DMS79 (cell line): ENCODE measurements at regions not wholly inside any gene's neighbourhood (a gene's known extent, or its start where the extent isn't known, plus 50 kb on each side); places are given as distances from the start of the nearest gene placed in this dataset.

Source experiments
- DNase-seq: peaks from one replicate; lab custom pipeline; 2025; lab: John Stamatoyannopoulos, UW

- DNase-seq = no peak
These were observed 196.7 kb upstream of the MTPN start for GRCh38 chr7:136173874-136174273.

- no peak for DNase-seq
These were observed 194.1 kb upstream of the MTPN start for GRCh38 chr7:136171233-136171632.

- no peak for DNase-seq
These were observed 191.7 kb upstream of the MTPN start for GRCh38 chr7:136168821-136169220.

GRCh38 chr7:136167991-136168390 lies 190.8 kb upstream of the MTPN start:
- no peak for DNase-seq

GRCh38 chr7:136166521-136166920 lies 189.4 kb upstream of the MTPN start:
- DNase-seq = no peak

GRCh38 chr7:136163340-136163801 lies 186.2 kb upstream of the MTPN start:
- DNase-seq = no peak

- no peak for DNase-seq
These were observed 173.2 kb upstream of the MTPN start for GRCh38 chr7:136150311-136150710.

- no peak for DNase-seq
These were observed 171.8 kb upstream of the MTPN start for GRCh38 chr7:136148920-136149319.

- no peak for DNase-seq
These were observed 169.8 kb upstream of the MTPN start for GRCh38 chr7:136146925-136147324.

- no peak for DNase-seq
These were observed 167.0 kb upstream of the MTPN start for GRCh38 chr7:136144182-136144581.

- peak; percentile 61 for DNase-seq
These were observed 166.1 kb upstream of the MTPN start for GRCh38 chr7:136143271-136143670.

- DNase-seq = peak; percentile 85
These were observed 165.4 kb upstream of the MTPN start for GRCh38 chr7:136142583-136142982.

GRCh38 chr7:136140469-136140868 lies 163.3 kb upstream of the MTPN start:
- no peak for DNase-seq

GRCh38 chr7:136139417-136139816 lies 162.3 kb upstream of the MTPN start:
- DNase-seq = no peak

GRCh38 chr7:136138991-136139390 lies 161.8 kb upstream of the MTPN start:
- no peak for DNase-seq

- no peak for DNase-seq
These were observed 159.8 kb upstream of the MTPN start for GRCh38 chr7:136136906-136137454.

GRCh38 chr7:136134503-136134902 lies 157.3 kb upstream of the MTPN start:
- no peak for DNase-seq

- DNase-seq = no peak
These were observed 156.4 kb upstream of the MTPN start for GRCh38 chr7:136133551-136133950.

- no peak for DNase-seq
These were observed 154.1 kb upstream of the MTPN start for GRCh38 chr7:136131304-136131630.

- DNase-seq = no peak
These were observed 153.5 kb upstream of the MTPN start for GRCh38 chr7:136130511-136131303.

- DNase-seq = no peak
These were observed 150.9 kb upstream of the MTPN start for GRCh38 chr7:136128050-136128449.

- no peak for DNase-seq
These were observed 146.2 kb upstream of the MTPN start for GRCh38 chr7:136123352-136123751.

GRCh38 chr7:136122026-136122425 lies 144.9 kb upstream of the MTPN start:
- DNase-seq = no peak

GRCh38 chr7:136117539-136117938 lies 140.4 kb upstream of the MTPN start:
- DNase-seq = no peak
